ENCODE measurements at regions not wholly inside any gene's neighbourhood (a gene's known extent, or its start where the extent isn't known, plus 50 kb on each side); places are given as distances from the start of the nearest gene placed in this dataset.

- no peak for TF ChIP-seq CTCF (IDR thresholded peaks at IDR 0.05; ENCODE audit: low read depth, low read length, missing control alignments)
- no peak overlapping the region for H3K4me3 ChIP-seq (replicated peaks; ENCODE audit: low read depth, low read length)
- no peak for DNase-seq (ENCODE audit: extremely low read depth, low read depth)
These were observed 583.3 kb upstream of the CBLB start for GRCh38 chr3:106452096-106452495.

GRCh38 chr3:106454497-106454896 is 585.7 kb upstream of the CBLB start:
- no peak for DNase-seq (ENCODE audit: extremely low read depth, low read depth)
- no peak for TF ChIP-seq CTCF (IDR thresholded peaks at IDR 0.05; ENCODE audit: low read depth, low read length, missing control alignments)
- H3K4me3 ChIP-seq (replicated peaks; ENCODE audit: low read depth, low read length) = no peak overlapping the region

GRCh38 chr3:106457281-106458180 is 588.7 kb upstream of the CBLB start:
- no peak overlapping the region for H3K4me3 ChIP-seq (replicated peaks; ENCODE audit: low read depth, low read length)
- DNase-seq (ENCODE audit: extremely low read depth, low read depth) = peak; percentile 50
- no peak for TF ChIP-seq CTCF (IDR thresholded peaks at IDR 0.05; ENCODE audit: low read depth, low read length, missing control alignments)

GRCh38 chr3:106458952-106459351 is 590.1 kb upstream of the CBLB start:
- no peak for DNase-seq (ENCODE audit: extremely low read depth, low read depth)
- TF ChIP-seq CTCF (IDR thresholded peaks at IDR 0.05; ENCODE audit: low read depth, low read length, missing control alignments) = no peak
- no peak overlapping the region for H3K4me3 ChIP-seq (replicated peaks; ENCODE audit: low read depth, low read length)

- DNase-seq (ENCODE audit: extremely low read depth, low read depth) = no peak
- no peak for TF ChIP-seq CTCF (IDR thresholded peaks at IDR 0.05; ENCODE audit: low read depth, low read length, missing control alignments)
- no peak overlapping the region for H3K4me3 ChIP-seq (replicated peaks; ENCODE audit: low read depth, low read length)
These were observed 598.1 kb upstream of the CBLB start for GRCh38 chr3:106466881-106467280.

- no peak for DNase-seq (ENCODE audit: extremely low read depth, low read depth)
- H3K4me3 ChIP-seq (replicated peaks; ENCODE audit: low read depth, low read length) = no peak overlapping the region
- TF ChIP-seq CTCF (IDR thresholded peaks at IDR 0.05; ENCODE audit: low read depth, low read length, missing control alignments) = no peak
These were observed 605.0 kb upstream of the CBLB start for GRCh38 chr3:106473576-106474475.

Measured in HFF-Myc (cell line).